ENCODE measurements at regions not wholly inside any gene's neighbourhood (a gene's known extent, or its start where the extent isn't known, plus 50 kb on each side); places are given as distances from the start of the nearest gene placed in this dataset.

DNA sequence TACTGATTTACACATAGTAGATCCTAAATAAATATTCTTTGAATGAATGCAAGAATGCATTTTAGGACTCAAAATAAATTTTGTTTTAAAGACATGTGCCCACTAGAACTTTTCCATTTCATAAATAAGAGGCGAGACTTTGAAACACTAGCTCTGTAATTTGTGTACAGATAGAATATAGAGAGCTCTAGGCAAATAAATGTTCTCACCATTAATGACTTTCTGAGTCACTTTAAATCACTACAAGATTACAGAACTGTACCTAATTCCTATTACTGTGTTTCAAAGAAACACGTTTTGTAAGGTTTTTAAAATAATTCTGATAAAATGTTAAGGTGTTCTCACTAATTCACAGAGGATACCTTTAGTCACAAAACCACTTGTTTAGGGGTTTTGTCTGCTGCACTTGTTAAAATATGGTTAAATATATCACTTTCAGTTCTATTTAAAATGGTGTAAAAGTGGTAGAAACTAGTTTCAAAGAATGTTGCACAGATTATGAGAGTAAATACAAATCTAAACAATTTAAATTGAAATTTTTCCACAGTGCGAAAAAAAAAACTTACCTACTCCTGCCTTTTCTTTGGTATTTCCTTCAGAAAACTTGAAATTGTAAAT, 158.7 kb upstream of the ZC3H15 start:
- TF ChIP-seq POLR2AphosphoS5 (IDR thresholded peaks at IDR 0.05), result no peak
- TF ChIP-seq POLR2A (IDR thresholded peaks at IDR 0.05), result no peak
- TF ChIP-seq, protein P1, sequence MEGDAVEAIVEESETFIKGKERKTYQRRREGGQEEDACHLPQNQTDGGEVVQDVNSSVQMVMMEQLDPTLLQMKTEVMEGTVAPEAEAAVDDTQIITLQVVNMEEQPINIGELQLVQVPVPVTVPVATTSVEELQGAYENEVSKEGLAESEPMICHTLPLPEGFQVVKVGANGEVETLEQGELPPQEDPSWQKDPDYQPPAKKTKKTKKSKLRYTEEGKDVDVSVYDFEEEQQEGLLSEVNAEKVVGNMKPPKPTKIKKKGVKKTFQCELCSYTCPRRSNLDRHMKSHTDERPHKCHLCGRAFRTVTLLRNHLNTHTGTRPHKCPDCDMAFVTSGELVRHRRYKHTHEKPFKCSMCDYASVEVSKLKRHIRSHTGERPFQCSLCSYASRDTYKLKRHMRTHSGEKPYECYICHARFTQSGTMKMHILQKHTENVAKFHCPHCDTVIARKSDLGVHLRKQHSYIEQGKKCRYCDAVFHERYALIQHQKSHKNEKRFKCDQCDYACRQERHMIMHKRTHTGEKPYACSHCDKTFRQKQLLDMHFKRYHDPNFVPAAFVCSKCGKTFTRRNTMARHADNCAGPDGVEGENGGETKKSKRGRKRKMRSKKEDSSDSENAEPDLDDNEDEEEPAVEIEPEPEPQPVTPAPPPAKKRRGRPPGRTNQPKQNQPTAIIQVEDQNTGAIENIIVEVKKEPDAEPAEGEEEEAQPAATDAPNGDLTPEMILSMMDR (IDR thresholded peaks at IDR 0.05), result no peak
- TF ChIP-seq EP300 (IDR thresholded peaks at IDR 0.05), result no peak
